Ovary (tissue), 7 donors: ENCODE measurements at regions not wholly inside any gene's neighbourhood (a gene's known extent, or its start where the extent isn't known, plus 50 kb on each side); places are given as distances from the start of the nearest gene placed in this dataset.

Experiments used
- DNase-seq, 5 donors: peaks; one replicate each; pipeline ENCODE4 v3.0.0-alpha.2; 2019 to 2020
- H3K27ac ChIP-seq, 2 donors: fragments of 200-600 bp; one replicate each; pipeline versions ENCODE4 v1.5.1 to v1.8.0; 2019 to 2022
- H3K27me3 ChIP-seq: fragments of 200-600 bp; one replicate; pipeline ENCODE4 v1.8.0; 2022
- H3K36me3 ChIP-seq: fragments of 200-600 bp; sonication (generic); one replicate; pipeline ENCODE4 v1.5.1; 2019
- H3K4me1 ChIP-seq: one replicate; pipeline ENCODE4 v1.8.1; 2013; ENCODE audit warnings: mild to moderate bottlenecking, moderate library complexity; ENCODE audit not compliant: insufficient read depth
- H3K4me3 ChIP-seq: fragments of 200-600 bp; sonication (generic); one replicate; pipeline ENCODE4 v1.5.1; 2017
- H3K9me3 ChIP-seq, 2 donors: fragments of 200-600 bp in 1 of 2; sonication (generic) in 1 of 2; one replicate each; pipeline versions ENCODE4 v1.5.1 to v1.8.1; 2013 to 2019; ENCODE audit warnings: mild to moderate bottlenecking in 1 of 2, moderate library complexity in 1 of 2
- EP300 ChIP-seq: sonication (generic); formaldehyde crosslinking; IDR thresholded peaks from one replicate; pipeline ENCODE4 v1.6.1; 2017; ENCODE audit warnings: antibody characterized with exemption
- POLR2A ChIP-seq: fragments of 450-650 bp; IDR thresholded peaks from one replicate; pipeline ENCODE4 v1.6.1; 2017; ENCODE audit warnings: antibody characterized with exemption, mild to moderate bottlenecking, moderate library complexity
- WGBS, 3 donors: extraction: QIAGEN DNeasy Blood & Tissue Kit in 1 of 3; methylation state at CpG; one replicate each; pipeline versions ENCODE4 v1.1.5 to v1.1.7; 2013 to 2017; 5-methylcytosine and 5-hydroxymethylcytosine counted together
- intact Hi-C, 4 donors: fragments of 100-400 bp; cut with DNase I; formaldehyde crosslinking; loops; one replicate each; pipeline versions ENCODE4 v1.11.0 to v1.15.1; 2022 to 2023
- TF ChIP-seq, protein P1 (sequence below), 3 donors: fragments of 450-650 bp in 2 of 3; fragments of 200-600 bp in 1 of 3; IDR thresholded peaks; one replicate each; pipeline versions ENCODE4 v1.5.1 to v1.8.0; 2016 to 2022; ENCODE audit warnings: antibody characterized with exemption in 3 of 3, mild to moderate bottlenecking in 1 of 3
- donor health status: DM: no; HTN: no; CAD: no; lungs with moderate emphysema.
- donor health status: DM: no; HTN: no; CAD: no.
- donor health status: Bipolar disorder and iron deficiency.
- donor health status: DM: no; HTN: no; CAD: no.
- donor health status: DM: yes; HTN: yes; CAD: no.

DNA sequence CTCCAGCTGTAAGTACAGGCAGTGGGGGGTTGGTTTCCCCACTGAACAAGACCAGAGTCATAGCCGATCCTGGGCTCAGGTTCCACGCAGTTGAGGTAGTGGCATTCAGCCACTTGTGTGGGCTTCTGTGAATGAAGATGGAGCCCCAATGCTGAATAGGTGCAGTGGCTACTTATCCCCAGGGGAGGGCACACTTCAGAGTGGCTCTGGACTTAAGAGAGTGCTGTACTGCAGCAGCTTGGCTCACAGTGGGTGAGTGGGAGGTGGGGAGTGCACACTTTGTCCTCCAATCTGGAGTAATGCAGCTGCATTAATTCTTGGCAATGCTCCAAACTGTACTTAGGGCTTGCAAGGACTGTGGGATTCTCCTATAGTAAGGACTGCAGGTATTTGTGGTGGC, 81.9 kb downstream of the BUB3 start:
- intact Hi-C loops, result loop anchor here in 1 of 4 donors (5.0 kb wide), 1 partner anchor 271 kb away; no protein-coding TSS in a partner anchor
- DNase-seq, result no peak
- no peak overlapping the region for H3K27ac ChIP-seq
- peaks cover 0 to 3% of the 10 kb centered on the region in 2 donors for H3K9me3 ChIP-seq
- H3K4me3 ChIP-seq, result no peak overlapping the region
- H3K36me3 ChIP-seq, result no peaks in the 10 kb centered on the region
- H3K27me3 ChIP-seq, result no peaks in the 10 kb centered on the region
- 90 to 100% (median 100%) methylated on average over 2 of the region's 2 CpGs for WGBS, 3 donors
- TF ChIP-seq, protein P1, sequence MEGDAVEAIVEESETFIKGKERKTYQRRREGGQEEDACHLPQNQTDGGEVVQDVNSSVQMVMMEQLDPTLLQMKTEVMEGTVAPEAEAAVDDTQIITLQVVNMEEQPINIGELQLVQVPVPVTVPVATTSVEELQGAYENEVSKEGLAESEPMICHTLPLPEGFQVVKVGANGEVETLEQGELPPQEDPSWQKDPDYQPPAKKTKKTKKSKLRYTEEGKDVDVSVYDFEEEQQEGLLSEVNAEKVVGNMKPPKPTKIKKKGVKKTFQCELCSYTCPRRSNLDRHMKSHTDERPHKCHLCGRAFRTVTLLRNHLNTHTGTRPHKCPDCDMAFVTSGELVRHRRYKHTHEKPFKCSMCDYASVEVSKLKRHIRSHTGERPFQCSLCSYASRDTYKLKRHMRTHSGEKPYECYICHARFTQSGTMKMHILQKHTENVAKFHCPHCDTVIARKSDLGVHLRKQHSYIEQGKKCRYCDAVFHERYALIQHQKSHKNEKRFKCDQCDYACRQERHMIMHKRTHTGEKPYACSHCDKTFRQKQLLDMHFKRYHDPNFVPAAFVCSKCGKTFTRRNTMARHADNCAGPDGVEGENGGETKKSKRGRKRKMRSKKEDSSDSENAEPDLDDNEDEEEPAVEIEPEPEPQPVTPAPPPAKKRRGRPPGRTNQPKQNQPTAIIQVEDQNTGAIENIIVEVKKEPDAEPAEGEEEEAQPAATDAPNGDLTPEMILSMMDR (IDR thresholded peaks at IDR 0.05), result no peak
- no peak for TF ChIP-seq POLR2A
- TF ChIP-seq EP300, result no peak
- H3K4me1 ChIP-seq, result no peaks in the 10 kb centered on the region

DNA sequence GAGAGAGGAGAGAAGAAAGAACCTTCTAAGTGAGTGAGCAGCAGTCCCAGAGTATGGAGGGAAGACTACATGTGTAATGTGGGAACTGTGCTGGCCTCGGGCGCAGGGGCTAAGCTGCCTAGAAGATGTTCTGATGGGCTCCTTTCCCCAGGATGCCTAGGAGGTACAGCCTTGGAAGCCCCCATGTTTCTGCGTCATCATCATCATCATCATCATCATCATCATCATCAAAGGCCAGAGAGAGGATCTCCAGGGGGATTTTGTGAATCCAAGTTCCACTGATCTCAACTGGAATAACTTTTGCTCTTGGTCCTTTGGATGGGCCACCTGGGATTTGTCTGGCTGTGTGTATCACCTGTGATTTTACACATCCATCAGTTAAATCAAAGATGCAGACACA, 86.0 kb downstream of the BUB3 start:
- no peak for DNase-seq
- Histone ChIP-seq H3K27me3 (no peaks in the 10 kb centered on the region), H3K36me3 (no peaks in the 10 kb centered on the region), H3K4me3 (no peak overlapping the region), H3K4me1 (no peaks in the 10 kb centered on the region), H3K27ac (no peak overlapping the region), H3K9me3 (no peaks in the 10 kb centered on the region)
- TF ChIP-seq POLR2A, result no peak
- TF ChIP-seq, protein P1 (IDR thresholded peaks at IDR 0.05), result no peak
- TF ChIP-seq EP300, result no peak
- WGBS, 3 donors, result 86 to 97% (median 89%) methylated on average over 3 of the region's 3 CpGs
- intact Hi-C loops, result no loop called here

DNA sequence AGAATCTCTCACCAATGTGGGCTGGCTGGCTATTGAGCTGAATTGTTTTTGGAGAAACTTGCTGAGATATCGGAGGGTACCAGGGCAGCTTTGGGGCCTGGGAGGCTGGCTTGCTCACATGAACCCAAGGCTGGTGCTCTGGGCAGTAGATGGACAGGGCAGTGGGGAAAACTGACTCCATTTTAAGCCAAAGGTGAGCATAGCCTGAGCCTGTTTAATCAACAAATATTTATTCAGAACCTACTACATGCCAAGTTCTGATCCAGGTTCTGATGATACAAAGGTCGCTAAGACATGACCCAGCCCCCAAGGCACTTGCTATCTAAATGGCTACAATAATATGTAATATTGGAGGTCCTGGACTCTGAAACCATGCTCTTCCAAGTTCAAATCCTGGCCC, 86.6 kb downstream of the BUB3 start:
- Histone ChIP-seq H3K27ac (no peak overlapping the region), H3K9me3 (no peaks in the 10 kb centered on the region), H3K36me3 (no peaks in the 10 kb centered on the region), H3K27me3 (no peaks in the 10 kb centered on the region), H3K4me3 (no peak overlapping the region), H3K4me1 (no peaks in the 10 kb centered on the region)
- 67 to 95% (median 77%) methylated on average over 2 of the region's 2 CpGs for WGBS, 3 donors
- intact Hi-C loops, result no loop called here
- no peak for DNase-seq
- TF ChIP-seq, protein P1 (IDR thresholded peaks at IDR 0.05), result no peak
- no peak for TF ChIP-seq EP300
- no peak for TF ChIP-seq POLR2A

DNA sequence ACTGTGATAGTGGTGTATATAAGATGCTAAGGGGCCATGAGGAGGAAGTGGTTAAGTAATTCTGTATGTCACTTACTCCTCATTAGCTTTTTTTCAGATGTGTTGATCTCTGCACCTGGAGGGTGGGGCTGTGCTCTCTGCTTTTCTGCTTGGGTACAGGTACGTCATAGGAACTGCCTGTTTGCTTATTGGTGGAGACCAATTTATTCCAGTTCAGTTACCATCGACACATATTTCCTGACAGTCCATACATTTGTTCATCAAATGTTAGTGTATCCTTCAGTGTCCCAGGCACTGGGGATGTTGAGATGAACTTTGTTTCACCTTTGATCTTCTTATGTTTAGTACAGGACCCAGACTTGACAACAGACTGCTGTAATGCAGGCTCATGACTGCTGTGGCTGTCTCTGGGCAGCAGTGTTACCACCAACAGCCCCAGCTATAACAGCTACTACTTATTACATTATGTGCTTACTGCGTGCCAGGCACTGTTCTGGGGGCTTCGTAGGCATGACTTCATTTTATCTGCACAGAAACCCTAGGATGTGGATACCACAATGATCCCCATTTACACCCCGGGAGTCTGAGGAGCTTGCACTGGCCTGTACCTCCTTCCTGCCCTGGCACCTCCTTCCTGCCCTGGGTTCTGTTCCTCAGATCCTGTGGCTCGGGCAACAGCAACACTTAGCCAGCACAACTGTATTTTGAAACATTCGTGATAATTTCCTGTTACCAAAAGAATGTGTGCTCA, 87.4 kb downstream of the BUB3 start:
- DNase-seq, result no peak

More for the DNA sequence above, 87.4 kb downstream of the BUB3 start:
- no peaks in the 10 kb centered on the region for H3K4me1 ChIP-seq
- H3K9me3 ChIP-seq, result no peaks in the 10 kb centered on the region
- intact Hi-C loops, result no loop called here
- no peak overlapping the region for H3K4me3 ChIP-seq
- no peaks in the 10 kb centered on the region for H3K27me3 ChIP-seq
- H3K36me3 ChIP-seq, result no peaks in the 10 kb centered on the region
- WGBS, 3 donors, result 66 to 70% (median 68%) methylated on average over 7 of the region's 7 CpGs
- TF ChIP-seq EP300 (no peak), POLR2A (no peak)
- TF ChIP-seq, protein P1 (IDR thresholded peaks at IDR 0.05), result no peak
- H3K27ac ChIP-seq, result no peak overlapping the region
